Gastrocnemius medialis (tissue), 4 donors: ENCODE measurements at regions not wholly inside any gene's neighbourhood (a gene's known extent, or its start where the extent isn't known, plus 50 kb on each side); places are given as distances from the start of the nearest gene placed in this dataset.

Experiments used
- CTCF ChIP-seq, 5 experiments: fragments of 450-650 bp in 3 of 5; fragments of 200-600 bp in 2 of 5; sonication (generic) in 2 of 5; IDR thresholded peaks in 4 of 5; conservative IDR thresholded peaks in 1 of 5; 1 replicate in 4 of 5; 2 replicates in 1 of 5; pipeline ENCODE4 v1.5.1; 2016 to 2019; ENCODE audit warnings: antibody characterized with exemption in 5 of 5, mild to moderate bottlenecking in 3 of 5, moderate library complexity in 3 of 5
- POLR2A ChIP-seq, 2 donors: fragments of 450-650 bp; IDR thresholded peaks; one replicate each; pipeline ENCODE4 v1.6.1; 2017; ENCODE audit warnings: antibody characterized with exemption in 2 of 2, mild to moderate bottlenecking in 2 of 2, moderate library complexity in 2 of 2

GRCh38 chr2:149765636-149766035, 178.1 kb upstream of the MMADHC start:
- no peak for TF ChIP-seq CTCF (IDR thresholded peaks at IDR 0.05 in 4 of 5, conservative IDR thresholded peaks at IDR 0.05 in 1 of 5)
- TF ChIP-seq POLR2A (IDR thresholded peaks at IDR 0.05), result no peak
